HG03025 (cell line): ENCODE measurements at regions not wholly inside any gene's neighbourhood (a gene's known extent, or its start where the extent isn't known, plus 50 kb on each side); places are given as distances from the start of the nearest gene placed in this dataset.

Experiments used
- ATAC-seq: cut with Tn5 transposase; IDR thresholded peaks from one replicate; pipeline ENCODE4 v1.9.1; 2021; ENCODE audit warnings: mild to moderate bottlenecking, moderate library complexity; ENCODE audit not compliant: unreplicated experiment, low FRiP score

- no peak for ATAC-seq
Observed at GRCh38 chr22:47278655-47279054, 516.2 kb downstream of the TBC1D22A start.

- ATAC-seq = no peak
Observed at GRCh38 chr22:47277531-47277930, 515.1 kb downstream of the TBC1D22A start.

- no peak for ATAC-seq
Observed at GRCh38 chr22:47276991-47277390, 514.5 kb downstream of the TBC1D22A start.

GRCh38 chr22:47276450-47276820 is 514.0 kb downstream of the TBC1D22A start:
- ATAC-seq = no peak

- ATAC-seq = no peak
Observed at GRCh38 chr22:47275605-47276449, 513.4 kb downstream of the TBC1D22A start.

- no peak for ATAC-seq
Observed at GRCh38 chr22:47274196-47274595, 511.7 kb downstream of the TBC1D22A start.

GRCh38 chr22:47270463-47271135 is 508.1 kb downstream of the TBC1D22A start:
- no peak for ATAC-seq

GRCh38 chr22:47269516-47270088 is 507.2 kb downstream of the TBC1D22A start:
- ATAC-seq = no peak

GRCh38 chr22:47267513-47268282 is 505.2 kb downstream of the TBC1D22A start:
- no peak for ATAC-seq

GRCh38 chr22:47266329-47266728 is 503.9 kb downstream of the TBC1D22A start:
- ATAC-seq = no peak

- ATAC-seq = no peak
Observed at GRCh38 chr22:47260551-47260950, 498.1 kb downstream of the TBC1D22A start.

GRCh38 chr22:47259990-47260389 is 497.5 kb downstream of the TBC1D22A start:
- no peak for ATAC-seq

GRCh38 chr22:47259049-47259448 is 496.6 kb downstream of the TBC1D22A start:
- ATAC-seq = no peak

GRCh38 chr22:47257976-47258375 is 495.5 kb downstream of the TBC1D22A start:
- no peak for ATAC-seq

- ATAC-seq = no peak
Observed at GRCh38 chr22:47257566-47257965, 495.1 kb downstream of the TBC1D22A start.

GRCh38 chr22:47251911-47252310 is 489.5 kb downstream of the TBC1D22A start:
- no peak for ATAC-seq

- no peak for ATAC-seq
Observed at GRCh38 chr22:47250995-47251765, 488.7 kb downstream of the TBC1D22A start.

GRCh38 chr22:47249370-47249928 is 487.0 kb downstream of the TBC1D22A start:
- ATAC-seq = no peak

GRCh38 chr22:47248925-47249324 is 486.5 kb downstream of the TBC1D22A start:
- ATAC-seq = no peak
